ENCODE measurements at regions not wholly inside any gene's neighbourhood (a gene's known extent, or its start where the extent isn't known, plus 50 kb on each side); places are given as distances from the start of the nearest gene placed in this dataset.

GRCh38 chr11:13224324-13224723 is 53.3 kb upstream of the BMAL1 start:
- H3K4me3 ChIP-seq (ENCODE audit: low read depth, low read length): no peak overlapping the region
- no peak for DNase-seq (ENCODE audit: low read depth)
- no peaks in the 10 kb centered on the region for H3K27me3 ChIP-seq (ENCODE audit: control insufficient read depth, insufficient read depth, low read length)
- H3K36me3 ChIP-seq (ENCODE audit: control insufficient read depth, insufficient read depth, low read length): no peaks in the 10 kb centered on the region
- TF ChIP-seq, protein P1, sequence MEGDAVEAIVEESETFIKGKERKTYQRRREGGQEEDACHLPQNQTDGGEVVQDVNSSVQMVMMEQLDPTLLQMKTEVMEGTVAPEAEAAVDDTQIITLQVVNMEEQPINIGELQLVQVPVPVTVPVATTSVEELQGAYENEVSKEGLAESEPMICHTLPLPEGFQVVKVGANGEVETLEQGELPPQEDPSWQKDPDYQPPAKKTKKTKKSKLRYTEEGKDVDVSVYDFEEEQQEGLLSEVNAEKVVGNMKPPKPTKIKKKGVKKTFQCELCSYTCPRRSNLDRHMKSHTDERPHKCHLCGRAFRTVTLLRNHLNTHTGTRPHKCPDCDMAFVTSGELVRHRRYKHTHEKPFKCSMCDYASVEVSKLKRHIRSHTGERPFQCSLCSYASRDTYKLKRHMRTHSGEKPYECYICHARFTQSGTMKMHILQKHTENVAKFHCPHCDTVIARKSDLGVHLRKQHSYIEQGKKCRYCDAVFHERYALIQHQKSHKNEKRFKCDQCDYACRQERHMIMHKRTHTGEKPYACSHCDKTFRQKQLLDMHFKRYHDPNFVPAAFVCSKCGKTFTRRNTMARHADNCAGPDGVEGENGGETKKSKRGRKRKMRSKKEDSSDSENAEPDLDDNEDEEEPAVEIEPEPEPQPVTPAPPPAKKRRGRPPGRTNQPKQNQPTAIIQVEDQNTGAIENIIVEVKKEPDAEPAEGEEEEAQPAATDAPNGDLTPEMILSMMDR (IDR thresholded peaks at IDR 0.05; ENCODE audit: insufficient read depth, low read length, poor library complexity, severe bottlenecking): no peak

- TF ChIP-seq, protein P1 (IDR thresholded peaks at IDR 0.05; ENCODE audit: insufficient read depth, low read length, poor library complexity, severe bottlenecking): no peak
- no peak overlapping the region for H3K4me3 ChIP-seq (ENCODE audit: low read depth, low read length)
- DNase-seq (ENCODE audit: low read depth): no peak
- H3K27me3 ChIP-seq (ENCODE audit: control insufficient read depth, insufficient read depth, low read length): no peaks in the 10 kb centered on the region
- H3K36me3 ChIP-seq (ENCODE audit: control insufficient read depth, insufficient read depth, low read length): no peaks in the 10 kb centered on the region
These were observed 52.3 kb upstream of the BMAL1 start for GRCh38 chr11:13225038-13226001.

- H3K4me3 ChIP-seq (ENCODE audit: low read depth, low read length): no peak overlapping the region
- TF ChIP-seq, protein P1 (IDR thresholded peaks at IDR 0.05; ENCODE audit: insufficient read depth, low read length, poor library complexity, severe bottlenecking): no peak
- no peaks in the 10 kb centered on the region for H3K36me3 ChIP-seq (ENCODE audit: control insufficient read depth, insufficient read depth, low read length)
- H3K27me3 ChIP-seq (ENCODE audit: control insufficient read depth, insufficient read depth, low read length): no peaks in the 10 kb centered on the region
- no peak for DNase-seq (ENCODE audit: low read depth)
These were observed 49.8 kb upstream of the BMAL1 start for GRCh38 chr11:13227676-13228255.

Data from kidney epithelial cell (primary cell).